ENCODE measurements at regions not wholly inside any gene's neighbourhood (a gene's known extent, or its start where the extent isn't known, plus 50 kb on each side); places are given as distances from the start of the nearest gene placed in this dataset.

DNA sequence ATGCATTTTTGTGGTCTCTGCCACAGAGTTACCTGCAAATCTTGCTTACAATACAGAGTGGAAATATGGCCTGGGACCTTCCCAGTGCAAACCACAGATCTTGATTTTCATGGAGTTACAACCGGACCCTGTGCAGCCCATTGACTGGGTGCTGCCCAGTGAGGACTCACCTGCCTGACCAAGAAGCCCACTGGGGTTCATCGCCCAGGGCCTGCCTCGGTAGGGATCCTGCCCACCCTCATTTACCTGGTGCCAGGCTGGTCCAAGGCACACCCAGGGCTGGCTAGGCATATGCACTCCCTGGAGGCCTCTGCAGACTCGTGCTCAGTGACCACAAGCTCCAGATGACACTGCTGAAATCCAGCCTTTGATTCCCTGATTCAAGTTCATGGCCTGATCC lies 572.7 kb downstream of the NPHP4 start:
- TF ChIP-seq, protein P1, sequence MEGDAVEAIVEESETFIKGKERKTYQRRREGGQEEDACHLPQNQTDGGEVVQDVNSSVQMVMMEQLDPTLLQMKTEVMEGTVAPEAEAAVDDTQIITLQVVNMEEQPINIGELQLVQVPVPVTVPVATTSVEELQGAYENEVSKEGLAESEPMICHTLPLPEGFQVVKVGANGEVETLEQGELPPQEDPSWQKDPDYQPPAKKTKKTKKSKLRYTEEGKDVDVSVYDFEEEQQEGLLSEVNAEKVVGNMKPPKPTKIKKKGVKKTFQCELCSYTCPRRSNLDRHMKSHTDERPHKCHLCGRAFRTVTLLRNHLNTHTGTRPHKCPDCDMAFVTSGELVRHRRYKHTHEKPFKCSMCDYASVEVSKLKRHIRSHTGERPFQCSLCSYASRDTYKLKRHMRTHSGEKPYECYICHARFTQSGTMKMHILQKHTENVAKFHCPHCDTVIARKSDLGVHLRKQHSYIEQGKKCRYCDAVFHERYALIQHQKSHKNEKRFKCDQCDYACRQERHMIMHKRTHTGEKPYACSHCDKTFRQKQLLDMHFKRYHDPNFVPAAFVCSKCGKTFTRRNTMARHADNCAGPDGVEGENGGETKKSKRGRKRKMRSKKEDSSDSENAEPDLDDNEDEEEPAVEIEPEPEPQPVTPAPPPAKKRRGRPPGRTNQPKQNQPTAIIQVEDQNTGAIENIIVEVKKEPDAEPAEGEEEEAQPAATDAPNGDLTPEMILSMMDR (IDR thresholded peaks at IDR 0.05): no peak
- no peak for TF ChIP-seq POLR2A (IDR thresholded peaks at IDR 0.05)

Measured in heart left ventricle (tissue), 13 donors.